ENCODE measurements at regions not wholly inside any gene's neighbourhood (a gene's known extent, or its start where the extent isn't known, plus 50 kb on each side); places are given as distances from the start of the nearest gene placed in this dataset.
"Not testable (repeated sequence)": the region's sequence is repeated elsewhere in the genome, so short reads cannot be mapped to it uniquely, and the experiment has no call there.

DNA sequence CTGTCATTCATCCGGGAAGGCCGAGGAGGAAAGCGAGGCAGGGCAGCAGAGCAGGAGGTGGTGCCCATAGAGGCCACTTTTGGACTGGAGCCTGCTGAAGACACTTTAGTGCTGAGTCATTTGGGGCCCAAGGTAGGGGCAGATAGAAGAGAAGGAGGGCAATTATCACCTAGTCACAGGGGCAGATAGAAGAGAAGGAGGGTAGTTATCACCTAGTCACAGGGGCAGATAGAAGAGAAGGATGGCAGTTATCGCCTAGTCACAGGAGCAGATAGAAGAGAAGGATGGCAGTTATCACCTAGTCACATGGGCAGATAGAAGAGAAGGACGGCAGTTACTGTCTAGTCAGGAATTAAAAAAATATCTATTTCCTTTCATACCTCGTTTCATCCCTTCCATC lies 1372.6 kb downstream of the FOXD4L5 start:
- not testable (repeated sequence) for DNase-seq (ENCODE audit: low read depth, low spot score)

DNA sequence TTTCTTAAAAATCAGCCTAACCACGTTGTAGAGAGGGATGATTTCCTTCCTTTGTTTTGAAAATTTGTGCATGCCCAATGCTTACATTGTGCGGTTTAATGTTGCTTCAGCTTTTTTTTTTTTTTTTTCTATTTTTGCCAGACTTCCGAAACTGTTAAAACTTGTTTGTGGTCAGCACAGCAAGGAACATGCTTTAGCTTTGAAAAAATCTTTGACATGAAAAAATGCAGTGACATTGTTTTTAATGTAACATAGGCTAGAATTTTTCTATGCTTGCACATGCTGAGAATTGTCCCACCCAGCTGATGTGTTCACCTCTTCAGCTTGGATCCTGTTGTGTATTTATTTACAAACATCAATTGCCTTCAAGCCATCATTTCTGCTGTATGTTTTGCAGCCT lies 1375.9 kb downstream of the FOXD4L5 start:
- not testable (repeated sequence) for DNase-seq (ENCODE audit: low read depth, low spot score)

DNA sequence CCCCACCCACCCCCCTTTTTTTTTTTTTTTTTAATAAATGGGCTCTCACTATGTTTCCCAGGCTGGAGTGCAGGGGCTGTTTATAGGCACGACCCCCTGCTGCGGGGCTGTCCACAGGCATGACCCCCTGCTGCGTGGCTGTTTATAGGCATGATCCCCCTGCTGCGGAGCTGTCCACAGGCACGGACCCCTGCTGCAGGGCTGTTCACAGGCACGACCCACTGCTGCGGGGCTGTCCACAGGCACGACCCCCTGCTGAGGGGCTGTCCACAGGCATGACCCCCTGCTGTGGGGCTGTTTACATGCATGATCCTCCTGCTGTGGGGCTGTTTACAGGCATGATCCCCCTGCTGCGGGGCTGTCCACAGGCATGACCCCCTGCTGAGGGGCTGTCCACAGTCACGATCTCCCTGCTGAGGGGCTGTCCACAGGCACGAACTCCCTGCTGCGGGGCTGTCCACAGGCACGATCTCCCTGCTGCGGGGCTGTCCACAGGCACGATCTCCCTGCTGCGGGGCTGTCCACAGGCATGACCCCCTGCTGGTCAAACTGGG lies 1385.3 kb downstream of the FOXD4L5 start:
- DNase-seq (ENCODE audit: low read depth, low spot score), result not testable (repeated sequence)

DNA sequence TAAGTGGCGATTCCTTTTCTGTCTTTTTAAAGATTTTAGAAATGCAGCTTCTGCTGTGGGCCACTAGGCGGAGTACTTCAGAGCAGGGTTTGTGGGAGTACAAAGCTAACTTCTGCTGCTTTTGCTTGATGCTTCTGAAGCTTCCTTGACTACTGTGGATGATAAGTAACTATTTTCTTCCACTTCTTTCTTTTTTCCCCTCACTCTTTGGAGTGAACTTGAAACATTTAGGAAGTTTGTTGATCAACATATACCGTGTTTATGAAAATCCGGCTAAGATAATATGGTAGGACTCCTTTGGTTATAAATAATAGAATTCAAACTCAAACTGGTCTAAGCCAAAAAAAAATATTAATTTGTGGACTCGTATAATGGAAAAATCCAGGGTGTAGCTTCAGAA lies 1403.6 kb downstream of the FOXD4L5 start:
- DNase-seq (ENCODE audit: low read depth, low spot score), result not testable (repeated sequence)

DNA sequence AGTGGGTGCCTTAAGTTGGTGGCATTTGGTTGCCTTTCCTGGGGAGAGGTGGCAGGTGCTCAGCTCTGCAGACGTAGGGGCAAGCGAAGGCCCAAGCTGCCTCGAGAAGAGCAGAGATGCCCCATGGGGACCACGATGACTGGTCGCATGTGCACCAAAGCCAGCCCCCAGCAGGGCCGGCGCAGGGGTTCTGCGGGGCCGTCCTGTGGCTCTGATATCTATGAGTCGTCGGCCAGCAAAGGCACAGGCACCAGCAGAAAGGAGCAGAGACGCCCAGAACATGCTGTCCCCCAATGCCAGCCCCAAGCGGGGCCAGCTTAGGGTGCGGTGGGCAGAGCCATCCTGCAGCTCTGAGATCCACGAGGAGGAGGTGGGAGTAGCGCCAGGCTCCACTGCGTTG lies 1408.6 kb downstream of the FOXD4L5 start:
- DNase-seq (ENCODE audit: low read depth, low spot score), result not testable (repeated sequence)

DNA sequence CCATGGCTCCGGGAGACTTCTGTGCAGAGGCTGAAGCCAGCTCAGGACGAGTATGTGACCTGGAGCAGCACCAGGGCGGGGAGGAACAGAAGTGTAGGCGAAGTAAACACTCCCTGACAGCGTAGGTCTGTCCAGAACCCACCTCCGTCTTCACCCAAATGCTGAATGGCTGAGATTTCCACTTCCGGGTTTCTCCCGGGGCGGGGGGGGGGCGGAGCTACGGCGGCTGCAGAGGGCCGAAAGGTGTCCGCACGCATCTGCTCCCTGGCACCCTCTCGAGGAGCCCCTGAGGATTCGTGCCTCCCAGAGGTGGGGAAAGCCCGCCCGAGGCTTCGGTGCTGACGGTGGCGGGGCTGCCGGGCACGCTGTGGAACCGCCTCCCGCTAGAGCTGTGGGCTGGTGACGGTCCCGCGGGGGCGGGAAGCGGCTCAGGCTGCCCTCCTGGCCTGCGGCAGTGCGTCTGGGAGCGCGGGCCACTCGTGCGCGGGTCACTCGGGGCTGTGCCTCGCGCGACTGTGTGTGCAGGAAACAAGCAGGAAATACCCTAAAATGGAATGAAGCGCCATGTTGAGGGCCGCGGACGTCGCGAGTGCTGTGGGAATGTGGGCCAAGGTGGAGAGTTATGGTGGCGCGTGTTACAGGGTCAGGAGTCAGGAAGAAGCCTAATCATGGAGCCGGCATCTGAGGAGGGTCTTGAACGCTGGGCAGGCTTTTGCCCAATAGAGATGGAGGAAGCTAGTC lies 1425.4 kb downstream of the FOXD4L5 start:
- no peak for DNase-seq (ENCODE audit: low read depth, low spot score)

DNA sequence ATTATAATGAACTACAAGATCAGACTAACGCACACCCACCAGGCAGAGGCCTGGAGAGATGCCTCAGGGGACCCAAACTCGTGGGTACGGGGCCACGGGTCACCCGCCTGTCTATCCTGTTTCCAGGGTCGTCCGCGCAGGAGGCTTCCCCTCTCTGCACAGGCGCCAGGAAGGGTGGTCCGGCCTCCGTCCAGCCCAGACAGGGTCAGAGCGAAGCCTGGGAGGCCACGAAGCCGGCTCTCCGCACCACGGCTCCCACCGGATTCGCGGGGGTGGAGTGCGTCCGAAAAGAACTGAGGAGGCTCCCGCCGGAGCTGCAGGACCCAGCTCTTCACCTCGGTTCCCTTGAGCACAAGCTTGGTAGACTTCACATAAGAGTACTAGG lies 1425.9 kb downstream of the FOXD4L5 start:
- not testable (repeated sequence) for DNase-seq (ENCODE audit: low read depth, low spot score)

DNA sequence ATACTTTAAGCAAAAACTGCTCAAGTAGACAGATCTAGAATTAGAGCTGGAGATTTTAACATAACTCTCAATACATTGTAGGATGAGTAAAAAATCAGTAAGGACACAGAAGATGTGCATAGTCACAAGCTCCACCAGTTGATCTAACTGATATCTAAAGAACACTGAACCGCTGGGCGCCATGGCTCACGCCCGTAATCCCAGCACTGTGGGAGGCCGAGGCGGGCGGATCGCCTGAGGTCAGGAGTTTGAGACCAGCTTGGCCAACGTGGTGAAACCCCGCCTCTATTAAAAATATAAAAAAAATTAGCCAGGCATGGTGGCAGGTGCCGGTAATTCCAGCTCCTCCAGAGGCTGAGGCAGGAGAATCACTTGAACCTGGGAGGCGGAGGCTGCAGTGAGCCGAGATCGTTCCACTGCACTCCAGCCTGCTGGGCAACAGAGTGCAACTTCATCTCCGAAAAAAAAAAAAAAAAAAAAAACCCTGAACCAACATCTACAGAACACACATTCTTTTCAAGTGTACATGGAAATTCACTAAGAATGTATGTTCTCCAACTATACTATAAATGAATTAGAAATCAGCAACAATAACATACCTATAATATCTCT lies 1431.8 kb downstream of the FOXD4L5 start:
- not testable (repeated sequence) for DNase-seq (ENCODE audit: low read depth, low spot score)

DNA sequence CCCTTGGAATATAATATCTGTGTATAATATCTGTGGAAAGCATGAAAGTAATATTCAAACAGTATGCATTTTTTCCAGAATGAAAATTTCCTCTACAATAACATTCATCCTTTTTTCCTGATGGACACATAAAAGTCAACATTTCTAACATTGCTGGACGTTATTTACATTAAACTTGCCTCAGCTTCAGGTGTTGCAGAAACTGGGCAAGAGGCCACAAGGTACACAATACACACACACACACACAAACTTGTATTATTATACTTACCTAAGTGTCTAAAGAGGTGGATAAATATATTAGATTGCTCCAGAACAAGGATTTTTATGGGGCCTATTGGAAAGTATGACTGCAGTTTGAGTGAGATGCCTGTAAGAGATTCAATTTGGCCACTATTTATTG lies 1460.2 kb downstream of the FOXD4L5 start:
- not testable (repeated sequence) for DNase-seq (ENCODE audit: low read depth, low spot score)

DNA sequence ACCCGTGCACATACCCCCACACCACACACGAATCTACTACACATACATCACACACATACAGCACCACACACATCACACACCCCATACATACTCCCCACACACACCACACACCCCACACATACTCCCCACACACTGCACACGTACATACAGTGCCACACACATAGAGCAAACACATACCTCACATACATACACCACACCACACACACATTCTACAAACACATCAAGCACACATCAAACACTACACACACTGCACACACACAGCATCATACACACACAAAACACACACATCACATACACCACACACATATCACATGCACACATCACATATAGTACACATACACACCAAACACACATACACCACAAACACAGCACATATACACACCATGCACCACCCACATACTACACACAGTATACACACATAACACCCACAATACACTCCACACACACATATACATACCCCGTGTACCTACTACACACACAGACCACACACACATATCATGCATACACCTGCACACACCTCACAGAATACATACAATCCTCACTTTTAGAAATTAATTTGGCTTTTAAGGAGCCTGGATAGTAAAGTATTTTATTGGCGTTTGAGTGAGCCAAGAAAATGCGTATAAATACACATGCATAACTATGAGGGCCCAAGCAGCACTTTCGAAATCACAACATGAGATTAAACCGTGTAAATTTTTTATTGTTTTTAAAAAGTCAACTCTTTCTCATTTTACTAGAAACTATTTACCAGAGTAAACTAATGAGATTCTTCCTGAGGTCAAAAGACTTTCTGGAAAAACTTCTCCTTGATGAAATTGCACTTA lies 1461.4 kb downstream of the FOXD4L5 start:
- DNase-seq (ENCODE audit: low read depth, low spot score), result not testable (repeated sequence)

DNA sequence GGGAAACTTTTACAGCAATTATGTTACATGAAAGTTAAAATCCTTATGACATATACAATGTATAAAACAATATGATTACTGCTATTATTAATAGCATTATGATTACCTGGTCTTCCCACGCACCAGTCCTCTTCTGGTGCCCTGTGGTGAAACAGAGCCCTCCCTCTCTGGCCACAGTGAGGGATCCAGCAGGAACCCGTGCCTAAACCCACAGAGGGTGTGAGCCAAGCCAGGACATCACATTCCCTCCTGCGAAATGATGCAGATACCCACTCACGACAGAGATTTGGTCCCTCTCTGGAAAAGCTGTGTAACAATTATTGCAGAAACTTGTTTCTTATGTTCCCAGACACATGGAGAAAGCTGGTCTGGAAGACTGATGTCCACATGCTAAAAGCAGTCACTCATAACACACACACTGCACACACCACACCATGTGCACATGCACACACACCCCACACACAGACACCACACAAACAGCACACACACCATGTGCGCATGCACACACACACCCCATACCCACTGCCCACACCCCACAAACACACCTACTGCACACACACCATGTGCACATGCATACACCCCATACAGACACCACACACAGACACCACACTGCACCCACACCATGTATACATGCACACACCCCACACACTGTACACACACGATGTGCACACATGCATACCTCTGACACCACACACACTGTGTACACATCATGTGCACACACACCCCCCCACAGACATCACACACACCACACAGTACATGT lies 1462.2 kb downstream of the FOXD4L5 start:
- DNase-seq (ENCODE audit: low read depth, low spot score), result not testable (repeated sequence)

DNA sequence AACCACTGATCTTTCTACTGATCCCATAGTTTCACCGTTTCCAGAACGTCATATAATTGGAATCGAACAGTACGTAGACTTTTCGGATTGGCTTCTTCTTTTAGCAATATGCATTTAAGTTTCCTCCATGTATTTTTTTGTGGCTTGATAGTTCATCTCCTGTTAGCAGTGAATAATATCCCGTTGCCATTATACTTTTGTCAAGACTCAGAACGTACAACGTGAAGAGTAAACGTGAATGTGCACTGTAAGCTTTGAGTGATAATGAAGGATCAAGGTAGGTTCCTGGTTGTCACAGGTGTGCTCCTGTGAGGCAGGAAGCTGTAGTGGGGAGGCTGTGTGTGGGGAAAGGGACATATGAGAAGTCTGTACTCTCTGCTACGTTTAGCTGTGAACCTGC lies 1463.7 kb downstream of the FOXD4L5 start:
- not testable (repeated sequence) for DNase-seq (ENCODE audit: low read depth, low spot score)

DNA sequence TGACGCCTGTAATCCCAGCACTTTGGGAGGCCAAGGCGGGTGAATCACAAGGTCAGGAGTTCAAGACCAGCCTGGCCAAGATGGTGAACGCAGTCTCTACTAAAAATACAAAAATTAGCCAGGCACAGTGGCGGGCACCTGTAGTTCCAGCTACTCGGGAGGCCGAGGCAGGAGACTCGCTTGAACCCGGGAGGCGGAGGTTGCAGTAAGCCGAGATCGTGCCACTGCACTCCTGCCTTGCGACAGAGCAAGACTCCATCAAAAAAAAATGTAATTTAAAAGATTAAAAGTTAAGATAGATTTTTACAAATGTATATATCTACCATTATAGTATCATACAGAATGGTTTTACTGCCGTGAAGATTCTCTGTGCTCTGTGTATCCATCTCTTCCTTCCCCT lies 1464.1 kb downstream of the FOXD4L5 start:
- not testable (repeated sequence) for DNase-seq (ENCODE audit: low read depth, low spot score)

DNA sequence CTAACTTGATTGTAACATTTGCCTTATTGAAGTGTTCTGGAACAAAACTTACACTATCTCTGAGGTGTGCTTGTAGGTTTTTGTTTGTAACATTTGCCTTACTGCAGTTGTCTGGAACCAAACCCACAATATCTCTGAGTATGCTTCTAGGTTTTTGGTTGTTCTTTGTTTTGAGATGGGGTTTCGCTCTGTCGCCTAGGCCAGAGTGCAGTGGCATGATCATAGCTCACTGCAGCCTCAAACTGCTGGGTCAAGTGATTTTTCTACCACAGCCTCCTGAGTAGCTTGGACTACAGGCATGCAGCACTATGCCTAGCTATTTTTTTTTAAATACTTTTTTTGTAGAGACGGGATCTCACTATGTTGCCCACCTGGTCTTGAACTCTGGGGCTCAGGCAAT lies 1464.6 kb downstream of the FOXD4L5 start:
- not testable (repeated sequence) for DNase-seq (ENCODE audit: low read depth, low spot score)

DNA sequence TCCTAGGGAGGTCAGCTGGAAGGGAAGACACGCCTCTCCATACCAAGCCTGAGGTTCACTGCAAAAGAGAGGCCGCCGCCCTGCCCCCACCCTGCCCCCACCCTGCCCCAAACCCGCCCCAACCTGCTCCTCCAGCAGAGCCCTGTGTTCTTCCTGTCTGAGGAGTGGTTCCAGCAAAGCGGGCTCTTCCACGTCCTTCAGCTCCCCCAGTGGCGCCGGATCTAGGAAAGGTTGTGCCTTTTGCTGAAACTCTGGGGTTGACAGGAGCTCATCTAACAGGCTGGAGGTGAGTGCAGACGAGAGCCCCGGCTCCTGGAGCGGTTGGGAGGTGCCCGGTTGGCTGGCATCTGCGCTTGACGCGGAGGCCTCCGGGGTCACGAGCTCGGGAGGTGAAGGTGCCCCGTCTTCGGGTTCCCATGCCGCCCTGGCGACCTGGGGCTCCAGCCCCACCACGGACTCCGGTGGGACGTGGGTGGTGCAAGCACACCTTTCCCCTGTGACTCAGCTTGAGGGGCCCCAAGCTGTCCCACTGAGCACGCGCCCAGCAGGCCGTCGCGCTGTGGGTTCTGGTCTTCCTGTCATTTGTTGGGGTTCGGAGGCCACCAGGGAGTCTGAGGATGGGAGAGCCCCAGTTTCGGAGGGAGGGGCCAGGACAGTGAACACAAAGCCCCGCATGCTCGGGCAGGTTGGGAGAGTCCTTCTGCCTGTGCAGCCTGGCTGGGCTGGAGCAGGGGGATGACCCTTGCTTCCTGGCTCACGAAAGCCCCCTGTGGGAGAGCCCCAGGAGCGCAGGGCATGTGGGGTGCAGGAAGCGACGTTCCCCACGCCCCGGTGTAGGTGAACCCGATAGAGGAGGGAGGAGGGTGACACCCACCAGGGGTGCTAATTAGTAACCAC lies 1467.1 kb downstream of the FOXD4L5 start:
- no peak for DNase-seq (ENCODE audit: low read depth, low spot score)

DNA sequence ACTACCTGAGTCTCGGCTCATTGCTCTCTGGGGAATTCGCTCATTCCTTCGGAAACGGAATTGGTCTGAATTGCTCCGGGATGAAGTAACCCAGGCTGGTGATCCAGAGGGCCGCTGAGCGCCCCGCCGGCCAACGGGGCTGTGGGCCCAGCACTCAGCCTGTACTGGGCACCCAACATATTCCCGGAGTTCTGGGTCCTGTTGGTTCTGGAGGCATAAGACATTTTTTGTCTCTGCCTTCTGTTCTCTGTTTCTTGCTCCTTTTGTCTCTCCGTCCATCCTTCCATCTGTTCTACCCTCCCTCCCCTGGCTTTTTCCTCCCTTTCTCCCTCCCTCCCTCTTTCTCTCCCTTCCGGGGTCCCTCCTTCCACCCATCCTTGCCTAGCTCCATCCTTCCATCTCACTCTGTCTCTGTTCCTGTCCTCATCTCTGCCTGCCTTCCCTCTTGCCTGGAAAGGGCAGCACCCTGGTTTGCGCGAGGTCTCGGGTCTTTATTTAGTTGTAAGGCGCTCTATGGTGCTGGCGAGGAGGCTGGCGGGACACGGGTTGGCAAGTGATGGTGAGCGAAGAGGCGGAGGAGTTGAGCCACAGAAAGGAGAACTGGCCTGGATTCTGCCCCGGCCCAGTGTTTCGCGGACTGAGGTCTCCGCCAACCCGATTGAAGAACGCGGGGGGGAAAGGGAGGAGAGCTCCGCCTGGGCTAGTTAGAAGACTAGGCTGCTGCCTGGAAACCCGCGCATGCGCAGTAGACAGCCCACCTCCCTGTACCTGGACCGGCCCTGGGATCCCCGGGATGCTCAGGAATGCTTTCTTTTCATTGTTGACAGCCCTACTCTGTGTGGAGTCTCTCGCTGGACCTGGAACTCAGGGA lies 1468.0 kb downstream of the FOXD4L5 start:
- DNase-seq (ENCODE audit: low read depth, low spot score), result peak; percentile 23

DNA sequence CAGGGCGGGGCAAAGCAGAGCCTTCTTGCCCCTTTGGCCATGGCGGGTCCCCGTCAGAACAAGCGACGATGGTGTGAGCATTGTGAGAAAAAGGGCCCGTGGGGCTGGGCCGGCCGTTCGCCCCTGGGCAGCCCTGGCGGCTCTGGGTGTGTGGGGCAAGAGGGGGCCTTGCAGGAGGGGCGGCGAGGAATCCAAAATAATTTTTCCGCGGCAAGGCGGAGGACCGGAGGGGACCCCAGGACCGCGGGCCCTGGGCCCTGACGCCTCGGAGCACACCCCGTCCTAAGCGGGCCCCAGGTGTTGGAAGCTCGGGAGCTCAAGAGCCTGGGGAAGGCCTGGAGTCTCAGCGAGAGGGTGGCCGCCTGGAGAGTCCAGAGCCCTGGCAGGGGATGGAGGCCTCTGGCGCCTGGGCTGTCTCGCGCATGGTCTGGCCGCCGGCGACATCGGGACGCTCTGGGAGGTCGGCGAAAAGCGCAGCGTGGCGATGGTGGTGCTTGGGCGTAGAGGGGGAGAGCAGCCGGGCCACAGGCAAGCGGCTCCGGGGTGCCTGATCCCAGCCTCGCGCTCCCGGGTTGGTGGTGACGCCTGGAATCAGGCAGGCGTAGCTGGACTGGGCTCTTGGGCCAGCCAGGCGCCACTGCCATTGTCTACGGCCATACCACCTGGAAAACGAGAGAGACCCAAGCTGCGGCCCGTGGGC lies 1469.9 kb downstream of the FOXD4L5 start:
- DNase-seq (ENCODE audit: low read depth, low spot score), result not testable (repeated sequence)

DNA sequence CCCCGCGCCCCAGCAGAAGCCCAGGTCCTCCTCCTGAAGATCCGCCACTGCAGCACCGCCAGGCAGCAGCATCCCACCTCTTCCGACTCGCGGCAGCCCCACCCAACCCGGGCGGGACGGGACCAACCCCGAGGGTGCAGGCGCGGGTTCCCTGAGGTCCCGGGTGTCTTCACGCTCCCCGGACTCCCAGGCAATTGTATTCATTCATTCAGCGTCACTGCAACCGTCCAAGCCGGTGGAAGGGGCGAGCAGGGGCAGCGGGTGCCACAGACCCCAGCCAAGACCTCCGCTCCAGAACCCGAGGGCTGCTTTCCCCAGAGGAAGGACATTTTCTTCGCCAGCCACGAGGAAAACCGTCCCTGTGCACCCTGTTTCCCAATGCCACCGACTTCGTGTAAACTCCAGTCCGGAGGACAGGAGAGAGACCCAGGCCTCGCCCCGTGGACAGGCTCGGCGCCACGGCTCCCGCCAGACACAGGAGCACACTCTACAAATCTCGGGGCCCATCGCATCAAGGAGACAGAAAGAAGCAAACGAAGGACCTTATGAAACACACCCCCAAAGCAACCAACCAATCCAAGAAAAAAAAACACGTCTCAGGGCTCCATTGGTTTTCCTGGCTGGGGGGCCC lies 1471.5 kb downstream of the FOXD4L5 start:
- not testable (repeated sequence) for DNase-seq (ENCODE audit: low read depth, low spot score)

Measured in activated CD4-positive, CD25-positive, alpha-beta regulatory T cell treated with anti-CD3 and anti-CD28 coated beads, Interleukin-2, amount 50 U/mL, for 16 hours (primary cell).